Tibial artery (tissue), 4 donors: ENCODE measurements at regions not wholly inside any gene's neighbourhood (a gene's known extent, or its start where the extent isn't known, plus 50 kb on each side); places are given as distances from the start of the nearest gene placed in this dataset.

ENCODE experiments used
- DNase-seq, 2 donors: peaks; one replicate each; pipeline ENCODE4 v3.0.0-alpha.2; 2019
- H3K27ac ChIP-seq, 2 donors: fragments of 200-600 bp; sonication (generic) in 1 of 2; 1 replicate in 1 of 2; 2 replicates in 1 of 2; pipeline ENCODE4 v1.5.1; 2018 to 2019; ENCODE audit warnings: mild to moderate bottlenecking in 1 of 2
- H3K27me3 ChIP-seq, 2 donors: fragments of 200-600 bp; sonication (generic) in 1 of 2; one replicate each; pipeline versions ENCODE4 v1.5.1 to v1.6.0; 2016 to 2019
- H3K36me3 ChIP-seq, 3 donors: fragments of 200-600 bp; sonication (generic) in 2 of 3; one replicate each; pipeline ENCODE4 v1.5.1; 2016 to 2019; ENCODE audit warnings: mild to moderate bottlenecking in 2 of 3
- H3K4me1 ChIP-seq, 4 donors: fragments of 200-600 bp; sonication (generic) in 2 of 4; 1 replicate in 3 of 4; 2 replicates in 1 of 4; pipeline ENCODE4 v1.5.1; 2016 to 2019
- H3K4me3 ChIP-seq, 2 donors: fragments of 200-600 bp; sonication (generic) in 1 of 2; 1 replicate in 1 of 2; 2 replicates in 1 of 2; pipeline ENCODE4 v1.5.1; 2018 to 2019; ENCODE audit warnings: mild to moderate bottlenecking in 2 of 2
- H3K9me3 ChIP-seq, 3 donors: fragments of 200-600 bp; sonication (generic) in 1 of 3; one replicate each; pipeline ENCODE4 v1.5.1; 2016 to 2019
- intact Hi-C: fragments of 100-400 bp; cut with DNase I; formaldehyde crosslinking; loops from one replicate; pipeline ENCODE4 v1.15.0; 2023; ENCODE audit warnings: low total_unique reads
- TF ChIP-seq, protein P1 (sequence below), 2 experiments: fragments of 200-600 bp in 1 of 2; fragments of 450-650 bp in 1 of 2; IDR thresholded peaks; one replicate each; pipeline ENCODE4 v1.5.1; 2017 to 2019; ENCODE audit warnings: antibody characterized with exemption in 2 of 2, mild to moderate bottlenecking in 1 of 2, moderate library complexity in 1 of 2

DNA sequence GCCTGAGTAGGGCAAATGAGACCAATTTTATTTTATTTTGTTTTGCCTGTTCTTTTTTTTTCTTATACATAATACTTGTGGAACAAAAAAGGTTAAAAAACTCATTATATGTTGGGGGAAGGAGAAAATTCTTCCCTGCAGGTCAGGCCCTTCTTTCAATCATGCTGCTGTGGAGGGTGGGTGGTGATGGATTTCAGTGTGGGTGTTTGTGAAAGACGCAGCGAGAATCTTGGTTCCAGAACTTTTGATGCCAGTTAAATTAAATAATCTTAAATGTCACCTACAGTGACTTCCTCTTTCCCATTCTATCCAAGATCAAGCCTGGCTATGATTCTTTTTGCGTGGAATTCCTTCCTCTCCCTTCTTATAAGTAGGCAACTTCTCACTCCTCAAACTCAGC, 595.8 kb upstream of the EEF2KMT start:
- Histone ChIP-seq H3K27ac (no peak overlapping the region), H3K36me3 (no peaks in the 10 kb centered on the region), H3K4me3 (no peak overlapping the region), H3K9me3 (no peaks in the 10 kb centered on the region), H3K27me3 (no peaks in the 10 kb centered on the region), H3K4me1 (no peaks in the 10 kb centered on the region)
- no peak for DNase-seq
- intact Hi-C loops: no loop called here
- TF ChIP-seq, protein P1, sequence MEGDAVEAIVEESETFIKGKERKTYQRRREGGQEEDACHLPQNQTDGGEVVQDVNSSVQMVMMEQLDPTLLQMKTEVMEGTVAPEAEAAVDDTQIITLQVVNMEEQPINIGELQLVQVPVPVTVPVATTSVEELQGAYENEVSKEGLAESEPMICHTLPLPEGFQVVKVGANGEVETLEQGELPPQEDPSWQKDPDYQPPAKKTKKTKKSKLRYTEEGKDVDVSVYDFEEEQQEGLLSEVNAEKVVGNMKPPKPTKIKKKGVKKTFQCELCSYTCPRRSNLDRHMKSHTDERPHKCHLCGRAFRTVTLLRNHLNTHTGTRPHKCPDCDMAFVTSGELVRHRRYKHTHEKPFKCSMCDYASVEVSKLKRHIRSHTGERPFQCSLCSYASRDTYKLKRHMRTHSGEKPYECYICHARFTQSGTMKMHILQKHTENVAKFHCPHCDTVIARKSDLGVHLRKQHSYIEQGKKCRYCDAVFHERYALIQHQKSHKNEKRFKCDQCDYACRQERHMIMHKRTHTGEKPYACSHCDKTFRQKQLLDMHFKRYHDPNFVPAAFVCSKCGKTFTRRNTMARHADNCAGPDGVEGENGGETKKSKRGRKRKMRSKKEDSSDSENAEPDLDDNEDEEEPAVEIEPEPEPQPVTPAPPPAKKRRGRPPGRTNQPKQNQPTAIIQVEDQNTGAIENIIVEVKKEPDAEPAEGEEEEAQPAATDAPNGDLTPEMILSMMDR (IDR thresholded peaks at IDR 0.05): no peak

DNA sequence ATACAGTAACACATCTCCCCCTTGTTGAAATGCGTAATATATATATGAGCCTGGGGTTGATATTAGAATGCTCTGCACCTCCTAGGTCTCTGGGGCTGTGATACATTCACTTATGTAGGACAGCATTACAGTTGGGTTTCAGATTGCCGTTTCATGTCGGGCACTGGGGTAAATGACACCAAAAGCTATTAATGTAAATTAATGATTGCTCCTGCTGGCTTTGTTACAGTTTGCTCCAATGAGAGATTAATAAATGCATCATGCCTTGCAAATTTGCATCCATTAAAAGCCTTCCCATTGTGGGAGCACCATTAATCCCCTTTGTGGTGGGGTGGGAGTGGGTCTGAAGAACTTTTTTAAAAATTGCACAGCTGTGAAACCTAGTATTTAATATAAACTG, 584.4 kb upstream of the EEF2KMT start:
- Histone ChIP-seq H3K27ac (no peak overlapping the region), H3K4me3 (no peak overlapping the region), H3K4me1 (no peaks in the 10 kb centered on the region), H3K36me3 (no peaks in the 10 kb centered on the region), H3K9me3 (no peaks in the 10 kb centered on the region), H3K27me3 (no peaks in the 10 kb centered on the region)
- intact Hi-C loops: no loop called here
- no peak for DNase-seq
- TF ChIP-seq, protein P1 (IDR thresholded peaks at IDR 0.05): no peak

DNA sequence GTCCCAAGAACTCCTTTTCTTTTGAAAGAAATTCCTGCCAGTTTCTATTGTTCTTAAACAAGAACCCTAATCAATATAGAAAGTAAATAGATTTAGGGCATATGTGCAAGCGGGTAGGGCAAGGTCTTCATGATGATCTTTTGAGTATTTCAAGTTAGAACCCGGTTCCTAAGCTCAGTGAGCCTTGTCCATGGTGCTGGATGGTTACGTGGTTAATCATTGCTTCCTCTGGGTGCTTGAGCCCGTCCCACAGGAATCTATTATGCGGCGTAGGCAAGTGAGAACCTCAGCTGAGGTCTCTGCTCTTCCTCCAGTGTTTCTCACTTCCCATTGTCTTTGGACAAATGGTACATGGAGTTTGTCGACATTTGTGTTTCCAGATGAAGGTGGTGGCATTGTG, 580.8 kb upstream of the EEF2KMT start:
- H3K27me3 ChIP-seq: no peaks in the 10 kb centered on the region
- H3K27ac ChIP-seq: no peak overlapping the region
- H3K4me3 ChIP-seq: no peak overlapping the region
- no peak for DNase-seq
- no peaks in the 10 kb centered on the region for H3K36me3 ChIP-seq
- intact Hi-C loops: no loop called here
- TF ChIP-seq, protein P1 (IDR thresholded peaks at IDR 0.05): no peak
- no peaks in the 10 kb centered on the region for H3K9me3 ChIP-seq
- H3K4me1 ChIP-seq: no peaks in the 10 kb centered on the region

GRCh38 chr16:5671421-5671820, 573.8 kb upstream of the EEF2KMT start:
- TF ChIP-seq, protein P1 (IDR thresholded peaks at IDR 0.05): no peak
- H3K4me1 ChIP-seq: no peaks in the 10 kb centered on the region
- no peak overlapping the region for H3K27ac ChIP-seq
- no peak for DNase-seq
- H3K27me3 ChIP-seq: no peaks in the 10 kb centered on the region
- no peaks in the 10 kb centered on the region for H3K36me3 ChIP-seq
- H3K4me3 ChIP-seq: no peak overlapping the region
- no peaks in the 10 kb centered on the region for H3K9me3 ChIP-seq
- intact Hi-C loops: no loop called here

DNA sequence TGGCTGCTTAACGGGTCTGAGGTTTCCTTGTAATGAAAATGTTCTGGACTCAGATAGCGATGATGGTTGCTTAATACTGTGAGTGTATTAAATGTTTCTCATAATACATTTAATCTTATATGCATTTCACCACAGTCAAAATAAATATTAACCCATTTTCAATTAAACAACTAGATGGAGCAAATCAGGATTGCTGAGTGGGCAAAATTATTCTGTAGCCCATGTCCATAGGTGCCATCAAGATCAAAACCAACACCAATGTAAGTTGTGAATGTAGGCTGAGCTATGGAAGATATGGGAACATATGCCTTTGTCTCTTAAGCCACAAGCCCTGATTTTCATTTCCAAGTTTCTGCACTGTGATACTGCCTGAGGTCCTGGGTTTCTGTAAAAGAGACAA, 572.6 kb upstream of the EEF2KMT start:
- H3K9me3 ChIP-seq: no peaks in the 10 kb centered on the region
- DNase-seq: no peak
- intact Hi-C loops: no loop called here
- no peak overlapping the region for H3K4me3 ChIP-seq
- no peak overlapping the region for H3K27ac ChIP-seq
- no peaks in the 10 kb centered on the region for H3K36me3 ChIP-seq
- TF ChIP-seq, protein P1 (IDR thresholded peaks at IDR 0.05): no peak
- no peaks in the 10 kb centered on the region for H3K4me1 ChIP-seq
- no peaks in the 10 kb centered on the region for H3K27me3 ChIP-seq

DNA sequence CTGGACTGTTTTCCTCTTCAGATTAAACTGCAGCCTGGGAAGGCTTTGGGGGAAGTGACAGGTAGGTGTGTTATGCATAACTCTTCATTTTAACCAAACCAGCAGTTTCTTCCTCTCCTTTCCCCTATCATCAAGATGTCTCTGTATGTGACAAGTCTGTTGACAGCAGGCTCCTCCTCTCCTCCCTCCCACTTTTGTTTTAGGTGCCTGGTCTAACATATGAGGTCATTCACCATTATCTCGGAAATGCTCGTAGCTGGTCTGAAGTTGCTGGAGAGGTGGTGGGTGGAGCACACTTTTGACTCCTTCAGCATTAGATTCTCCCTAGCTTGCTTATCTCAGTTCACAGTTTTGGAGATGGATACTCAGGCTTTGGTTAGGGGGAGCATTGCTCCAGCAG, 571.0 kb upstream of the EEF2KMT start:
- no peak for DNase-seq
- no peaks in the 10 kb centered on the region for H3K9me3 ChIP-seq
- H3K4me1 ChIP-seq: no peaks in the 10 kb centered on the region
- H3K36me3 ChIP-seq: no peaks in the 10 kb centered on the region
- intact Hi-C loops: no loop called here
- no peaks in the 10 kb centered on the region for H3K27me3 ChIP-seq
- H3K27ac ChIP-seq: no peak overlapping the region
- H3K4me3 ChIP-seq: no peak overlapping the region
- TF ChIP-seq, protein P1 (IDR thresholded peaks at IDR 0.05): no peak
